Thoracic aorta (tissue), 2 donors: ENCODE measurements at regions not wholly inside any gene's neighbourhood (a gene's known extent, or its start where the extent isn't known, plus 50 kb on each side); places are given as distances from the start of the nearest gene placed in this dataset.

Source experiments
- ATAC-seq: fragments of 150-250 bp; one replicate; pipeline ENCODE4 v1.8.0; 2017; ENCODE audit warnings: low read depth; ENCODE audit not compliant: insufficient number of reproducible peaks, low FRiP score
- DNase-seq: peaks from one replicate; pipeline ENCODE4 v3.0.0-alpha.2; 2020; ENCODE audit warnings: low spot score
- H3K27ac ChIP-seq, 2 donors: fragments of 200-600 bp; sonication (generic); 1 replicate in 1 of 2; 2 replicates in 1 of 2; pipeline ENCODE4 v1.5.1; 2016; ENCODE audit warnings: mild to moderate bottlenecking in 2 of 2, moderate library complexity in 2 of 2
- H3K27me3 ChIP-seq: fragments of 200-600 bp; sonication (generic); replicated peaks from 2 replicates; pipeline ENCODE4 v1.6.0; 2016; ENCODE audit warnings: mild to moderate bottlenecking; ENCODE audit not compliant: insufficient read depth
- H3K36me3 ChIP-seq: fragments of 200-600 bp; sonication (generic); one replicate; pipeline ENCODE4 v1.5.1; 2016
- H3K4me1 ChIP-seq, 2 donors: fragments of 200-600 bp; sonication (generic); 1 replicate in 1 of 2; 2 replicates in 1 of 2; pipeline versions ENCODE4 v1.5.1 to v1.6.0; 2016; ENCODE audit warnings: low read depth in 2 of 2, mild to moderate bottlenecking in 1 of 2; ENCODE audit not compliant: control insufficient read depth in 1 of 2
- H3K4me3 ChIP-seq: fragments of 200-600 bp; sonication (generic); 2 replicates; pipeline ENCODE4 v1.5.1; 2016; ENCODE audit warnings: mild to moderate bottlenecking
- H3K9me3 ChIP-seq: fragments of 200-600 bp; sonication (generic); 2 replicates; pipeline ENCODE4 v1.5.1; 2016
- TF ChIP-seq, protein P1 (sequence below): fragments of 200-600 bp; sonication (generic); IDR thresholded peaks from one replicate; pipeline ENCODE4 v1.5.1; 2019; ENCODE audit warnings: antibody characterized with exemption

DNA sequence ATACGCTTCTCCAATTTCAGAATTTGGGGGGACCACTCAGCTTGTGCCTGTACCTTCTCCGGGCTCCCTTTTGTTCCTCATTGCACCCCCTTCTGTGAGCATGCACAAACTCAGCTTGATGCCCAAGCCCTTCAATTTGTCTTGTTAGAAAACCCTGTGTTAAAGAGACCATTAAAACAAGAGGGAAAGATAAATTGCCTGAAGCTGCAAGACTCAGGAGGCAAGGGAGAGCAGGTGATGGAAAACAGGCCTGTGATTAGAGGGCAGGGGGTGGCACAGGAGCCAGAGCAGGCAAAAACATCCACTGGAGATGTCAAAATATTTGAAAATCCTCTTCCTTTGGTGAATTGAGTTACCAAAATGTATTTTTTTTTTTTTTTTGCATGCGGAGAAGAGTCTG lies 121.7 kb downstream of the MIAT start:
- TF ChIP-seq, protein P1, sequence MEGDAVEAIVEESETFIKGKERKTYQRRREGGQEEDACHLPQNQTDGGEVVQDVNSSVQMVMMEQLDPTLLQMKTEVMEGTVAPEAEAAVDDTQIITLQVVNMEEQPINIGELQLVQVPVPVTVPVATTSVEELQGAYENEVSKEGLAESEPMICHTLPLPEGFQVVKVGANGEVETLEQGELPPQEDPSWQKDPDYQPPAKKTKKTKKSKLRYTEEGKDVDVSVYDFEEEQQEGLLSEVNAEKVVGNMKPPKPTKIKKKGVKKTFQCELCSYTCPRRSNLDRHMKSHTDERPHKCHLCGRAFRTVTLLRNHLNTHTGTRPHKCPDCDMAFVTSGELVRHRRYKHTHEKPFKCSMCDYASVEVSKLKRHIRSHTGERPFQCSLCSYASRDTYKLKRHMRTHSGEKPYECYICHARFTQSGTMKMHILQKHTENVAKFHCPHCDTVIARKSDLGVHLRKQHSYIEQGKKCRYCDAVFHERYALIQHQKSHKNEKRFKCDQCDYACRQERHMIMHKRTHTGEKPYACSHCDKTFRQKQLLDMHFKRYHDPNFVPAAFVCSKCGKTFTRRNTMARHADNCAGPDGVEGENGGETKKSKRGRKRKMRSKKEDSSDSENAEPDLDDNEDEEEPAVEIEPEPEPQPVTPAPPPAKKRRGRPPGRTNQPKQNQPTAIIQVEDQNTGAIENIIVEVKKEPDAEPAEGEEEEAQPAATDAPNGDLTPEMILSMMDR, result no peak
- DNase-seq, result no peak
- H3K27ac ChIP-seq, result peak overlapping the region; percentile 1 to 18
- H3K27me3 ChIP-seq, result no peaks in the 10 kb centered on the region
- H3K4me3 ChIP-seq, result no peak overlapping the region
- no peak for ATAC-seq
- H3K9me3 ChIP-seq, result no peaks in the 10 kb centered on the region
- peaks cover 7 to 26% of the 10 kb centered on the region in 2 donors for H3K4me1 ChIP-seq
- peaks cover 8% of the 10 kb centered on the region for H3K36me3 ChIP-seq

DNA sequence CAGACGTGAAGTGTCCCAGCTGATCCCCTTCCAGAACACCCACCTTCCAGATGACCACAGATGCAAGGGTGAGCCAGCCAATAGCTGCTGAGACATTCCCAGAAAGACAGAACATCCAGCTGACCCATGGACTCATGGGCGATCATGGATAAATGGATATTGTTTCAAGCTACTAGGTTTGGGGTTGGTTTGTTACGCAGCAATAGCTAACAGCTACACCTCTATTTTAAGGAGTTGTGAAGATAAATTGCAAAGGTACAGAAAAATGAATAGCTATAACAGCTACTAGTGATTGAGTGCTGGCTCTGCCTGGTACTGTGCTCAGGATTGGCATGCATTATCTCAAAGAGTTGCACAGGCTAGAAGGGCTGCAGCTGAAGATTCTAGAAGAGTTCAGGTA lies 122.5 kb downstream of the MIAT start:
- no peak for ATAC-seq
- peaks cover 4% of the 10 kb centered on the region for H3K36me3 ChIP-seq
- H3K4me3 ChIP-seq, result no peak overlapping the region
- H3K27ac ChIP-seq, result no peak overlapping the region
- H3K4me1 ChIP-seq, result peaks cover 7 to 26% of the 10 kb centered on the region in 2 donors
- H3K9me3 ChIP-seq, result no peaks in the 10 kb centered on the region
- H3K27me3 ChIP-seq, result no peaks in the 10 kb centered on the region
- no peak for DNase-seq
- TF ChIP-seq, protein P1, result no peak

DNA sequence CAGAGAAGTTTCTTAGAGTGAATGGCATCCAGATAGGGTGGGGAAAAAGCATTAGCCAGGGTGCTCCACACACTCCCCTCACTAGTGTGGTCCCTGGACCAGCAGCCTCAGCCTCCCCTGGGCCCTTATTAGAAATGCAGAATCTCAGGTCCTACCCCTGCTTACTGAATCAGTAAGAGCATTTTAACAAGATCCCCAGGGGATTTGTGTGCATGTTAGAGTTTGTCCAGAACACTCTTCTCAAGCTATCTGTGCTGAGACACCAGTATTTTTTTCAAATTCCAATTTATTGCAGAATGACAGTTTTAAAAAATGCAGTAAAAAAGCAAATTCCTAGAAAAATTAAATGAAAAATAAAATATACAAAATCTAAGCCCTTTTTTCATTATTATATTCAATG lies 123.1 kb downstream of the MIAT start:
- TF ChIP-seq, protein P1, result no peak
- Histone ChIP-seq H3K36me3 (peaks cover 2% of the 10 kb centered on the region), H3K27me3 (no peaks in the 10 kb centered on the region), H3K9me3 (no peaks in the 10 kb centered on the region), H3K27ac (no peak overlapping the region), H3K4me1 (peaks cover 7 to 26% of the 10 kb centered on the region in 2 donors), H3K4me3 (no peak overlapping the region)
- ATAC-seq (no peak), DNase-seq (no peak)

DNA sequence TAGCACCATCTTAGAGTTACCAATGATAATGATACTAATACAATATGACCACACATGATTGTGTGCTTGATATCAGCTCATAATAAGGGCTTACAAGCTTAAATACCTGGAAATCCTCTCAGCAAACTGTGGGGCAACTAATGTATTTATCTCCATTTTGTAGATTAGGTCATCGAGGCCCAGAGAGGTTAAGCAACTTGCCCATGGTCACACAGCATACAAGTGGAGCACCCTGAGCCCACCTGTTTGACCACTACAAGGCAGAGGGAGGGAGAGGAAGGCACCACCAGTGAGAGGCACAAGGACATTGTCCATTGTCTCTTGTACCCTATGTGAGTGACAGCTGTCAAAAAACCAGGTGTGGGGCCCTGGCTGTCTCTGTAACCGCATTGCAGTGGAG lies 123.7 kb downstream of the MIAT start:
- Histone ChIP-seq H3K4me1 (peaks cover 7 to 26% of the 10 kb centered on the region in 2 donors), H3K27me3 (no peaks in the 10 kb centered on the region), H3K9me3 (no peaks in the 10 kb centered on the region), H3K36me3 (peaks cover 2% of the 10 kb centered on the region), H3K27ac (no peak overlapping the region), H3K4me3 (no peak overlapping the region)
- DNase-seq, result no peak
- TF ChIP-seq, protein P1, result no peak
- ATAC-seq, result no peak

DNA sequence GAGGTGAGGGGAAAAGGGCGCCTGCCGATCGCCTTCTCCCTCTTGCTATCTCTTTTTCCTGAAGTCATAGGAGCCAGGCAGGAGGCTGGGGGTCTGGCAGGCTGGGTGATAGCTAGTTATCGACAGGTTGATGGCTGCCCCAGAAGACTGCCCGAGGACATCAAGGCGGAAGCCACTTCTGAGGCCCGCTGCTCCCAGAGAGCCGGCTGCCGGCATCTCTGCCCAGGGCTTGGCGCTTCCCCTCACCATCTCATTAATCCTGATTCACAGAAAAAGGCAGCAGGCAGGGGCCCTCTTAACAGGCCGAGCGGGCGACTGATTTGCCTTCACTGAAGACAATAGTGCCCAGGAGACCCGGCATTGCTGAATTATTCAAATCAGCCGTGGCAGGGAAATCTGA lies 124.2 kb downstream of the MIAT start:
- ATAC-seq, result no peak
- no peak for DNase-seq
- H3K4me1 ChIP-seq, result peaks cover 7 to 26% of the 10 kb centered on the region in 2 donors
- no peaks in the 10 kb centered on the region for H3K9me3 ChIP-seq
- no peak overlapping the region for H3K4me3 ChIP-seq
- peaks cover 2% of the 10 kb centered on the region for H3K36me3 ChIP-seq
- TF ChIP-seq, protein P1, result no peak
- no peak overlapping the region for H3K27ac ChIP-seq
- no peaks in the 10 kb centered on the region for H3K27me3 ChIP-seq
